ENCODE measurements at regions not wholly inside any gene's neighbourhood (a gene's known extent, or its start where the extent isn't known, plus 50 kb on each side); places are given as distances from the start of the nearest gene placed in this dataset.

DNA sequence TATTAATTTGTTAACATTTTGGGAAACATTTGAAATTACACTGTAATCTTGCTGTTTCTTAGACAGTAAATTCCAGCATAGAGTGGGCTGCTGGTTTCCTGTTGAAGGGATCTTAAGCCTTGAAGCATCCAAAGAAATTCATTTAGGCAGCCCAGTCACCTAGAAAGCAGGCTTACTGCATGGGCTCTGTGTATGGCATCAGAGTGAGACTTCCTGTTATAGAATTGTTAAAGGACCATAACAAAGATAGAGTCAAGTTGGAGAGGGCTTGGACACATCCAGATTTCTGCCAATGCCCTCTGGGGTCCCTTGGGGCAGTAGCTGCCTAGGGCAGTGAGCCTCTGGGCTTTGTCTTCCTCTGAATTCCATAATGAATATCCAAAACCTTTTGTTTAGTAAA, 149.2 kb downstream of the DYRK2 start:
- DNase-seq: no peak

DNA sequence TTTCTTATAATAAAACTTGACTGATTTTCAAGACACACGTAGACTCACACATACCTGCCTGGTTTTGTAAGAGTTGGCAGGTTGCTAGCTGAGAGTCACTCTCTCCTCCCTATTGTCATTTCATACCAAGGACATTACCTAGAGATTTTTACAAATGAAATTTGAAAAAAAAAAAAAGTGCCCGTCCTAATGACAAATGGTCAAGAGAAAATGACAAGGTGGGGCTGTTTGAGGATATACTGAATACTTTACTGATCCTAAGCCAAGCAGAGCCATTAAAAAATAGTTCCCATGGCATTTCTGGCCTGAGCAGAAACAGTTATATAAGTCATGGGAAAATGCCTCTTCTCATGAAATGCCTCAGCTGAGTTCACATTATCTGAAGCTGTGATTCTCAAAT, 150.2 kb downstream of the DYRK2 start:
- DNase-seq: no peak

DNA sequence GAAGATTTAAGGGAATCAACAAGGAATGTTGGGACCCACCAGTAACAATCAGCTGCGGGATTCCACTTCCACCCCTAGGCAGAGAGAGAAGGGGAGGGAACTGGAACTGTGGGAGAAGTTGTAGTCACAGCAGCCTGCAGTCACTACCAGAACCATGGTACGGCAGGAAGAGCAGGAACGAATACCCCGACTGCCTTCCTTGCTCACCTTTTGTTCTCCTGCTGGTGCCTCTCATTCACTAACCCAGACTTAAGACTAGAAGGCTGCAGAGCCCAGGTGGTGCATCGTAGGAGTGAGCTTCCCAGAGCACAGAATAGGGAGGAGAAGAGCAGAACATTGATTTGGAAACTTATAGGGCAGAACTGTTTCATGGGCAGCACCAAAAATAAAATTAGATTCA, 154.2 kb downstream of the DYRK2 start:
- no peak for DNase-seq

DNA sequence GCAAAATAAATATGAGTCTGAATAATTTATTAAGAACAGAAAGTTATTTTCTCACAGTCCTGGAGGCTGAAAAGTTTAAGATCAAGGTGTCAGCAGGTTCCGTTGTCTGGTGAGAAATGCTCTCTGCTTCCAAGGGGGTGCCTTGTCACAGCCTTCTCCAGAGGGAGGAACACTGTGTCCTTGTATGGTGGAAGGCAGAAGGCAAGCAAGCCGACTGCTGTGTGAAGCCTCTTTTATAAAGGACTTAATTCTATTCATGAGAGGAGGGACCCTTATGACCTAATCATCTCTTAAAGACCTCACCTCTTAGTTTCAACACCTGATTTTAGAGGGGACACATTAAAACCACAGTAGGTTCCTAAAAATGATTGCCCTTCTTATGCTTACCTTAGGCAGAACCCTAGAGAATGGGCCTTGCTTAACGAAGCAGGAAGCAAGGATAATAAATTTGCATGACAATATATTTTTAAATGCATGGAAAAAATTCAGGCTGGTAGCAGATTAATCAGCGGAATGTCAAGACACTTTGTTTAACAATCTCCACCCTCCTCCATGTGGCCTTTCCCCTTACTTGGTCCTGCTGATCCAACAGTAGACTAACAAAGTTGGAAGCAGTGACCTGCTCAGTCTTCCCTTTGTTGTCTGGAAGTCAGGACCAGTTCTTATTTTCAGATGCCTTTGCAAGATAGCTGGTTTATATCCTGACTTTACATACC, 154.9 kb downstream of the DYRK2 start:
- DNase-seq: no peak

DNA sequence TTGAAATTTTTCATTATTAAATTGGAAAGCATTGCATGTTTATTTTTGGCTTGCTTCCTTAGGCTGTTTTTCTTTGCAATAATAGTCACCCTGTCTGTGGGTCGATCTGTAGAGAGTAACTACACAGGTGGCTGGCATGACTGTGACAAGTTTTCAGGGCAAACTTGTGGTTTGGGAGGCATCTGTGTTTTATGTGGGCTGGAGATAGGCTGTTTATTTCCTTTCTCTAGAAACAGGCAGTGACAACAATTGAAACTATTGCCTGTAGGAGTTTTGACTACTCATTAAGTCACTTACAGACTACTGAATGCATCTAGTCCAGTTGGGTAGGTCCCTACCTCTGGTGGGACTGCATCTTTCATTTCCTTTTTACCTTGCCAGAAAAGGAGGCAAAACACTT, 155.6 kb downstream of the DYRK2 start:
- DNase-seq: no peak

DNA sequence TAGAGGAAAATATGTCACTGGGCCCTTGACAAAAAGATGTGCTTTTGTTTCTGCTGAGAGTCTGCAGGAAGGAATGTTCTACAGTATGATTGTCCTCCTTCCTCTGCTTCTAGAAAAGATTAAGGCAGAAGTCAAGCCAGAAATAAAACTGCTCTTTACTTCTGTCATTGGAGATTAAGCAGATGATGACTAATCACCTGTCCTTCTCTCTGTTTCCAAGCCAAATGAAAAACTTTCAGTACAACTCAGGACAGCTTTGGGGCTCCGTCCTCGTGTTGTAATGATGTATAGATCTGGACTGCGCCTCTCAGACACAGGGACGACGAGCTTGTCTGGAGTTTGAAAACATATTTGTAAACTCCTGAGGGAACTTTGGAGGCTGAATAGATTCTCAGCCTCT, 159.3 kb downstream of the DYRK2 start:
- no peak for DNase-seq

DNA sequence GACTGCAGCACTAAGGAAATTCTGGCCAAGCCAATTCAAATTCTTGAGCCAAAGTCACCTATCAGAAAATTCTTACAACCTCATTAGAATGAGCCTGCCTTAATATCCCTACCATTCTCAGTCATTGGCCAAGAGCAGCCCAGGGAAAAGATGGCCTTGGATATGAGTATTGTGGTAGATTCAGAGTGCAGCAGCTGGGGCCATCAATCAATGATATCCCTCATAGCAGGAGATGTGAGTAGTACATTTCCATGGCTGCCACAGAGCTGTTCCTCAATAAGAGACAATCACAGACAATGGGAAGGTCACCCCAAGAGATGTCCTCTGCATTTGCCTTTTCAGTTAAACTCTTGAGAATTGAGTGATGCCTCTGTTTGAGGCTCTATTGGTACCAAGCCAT, 161.6 kb downstream of the DYRK2 start:
- no peak for DNase-seq

DNA sequence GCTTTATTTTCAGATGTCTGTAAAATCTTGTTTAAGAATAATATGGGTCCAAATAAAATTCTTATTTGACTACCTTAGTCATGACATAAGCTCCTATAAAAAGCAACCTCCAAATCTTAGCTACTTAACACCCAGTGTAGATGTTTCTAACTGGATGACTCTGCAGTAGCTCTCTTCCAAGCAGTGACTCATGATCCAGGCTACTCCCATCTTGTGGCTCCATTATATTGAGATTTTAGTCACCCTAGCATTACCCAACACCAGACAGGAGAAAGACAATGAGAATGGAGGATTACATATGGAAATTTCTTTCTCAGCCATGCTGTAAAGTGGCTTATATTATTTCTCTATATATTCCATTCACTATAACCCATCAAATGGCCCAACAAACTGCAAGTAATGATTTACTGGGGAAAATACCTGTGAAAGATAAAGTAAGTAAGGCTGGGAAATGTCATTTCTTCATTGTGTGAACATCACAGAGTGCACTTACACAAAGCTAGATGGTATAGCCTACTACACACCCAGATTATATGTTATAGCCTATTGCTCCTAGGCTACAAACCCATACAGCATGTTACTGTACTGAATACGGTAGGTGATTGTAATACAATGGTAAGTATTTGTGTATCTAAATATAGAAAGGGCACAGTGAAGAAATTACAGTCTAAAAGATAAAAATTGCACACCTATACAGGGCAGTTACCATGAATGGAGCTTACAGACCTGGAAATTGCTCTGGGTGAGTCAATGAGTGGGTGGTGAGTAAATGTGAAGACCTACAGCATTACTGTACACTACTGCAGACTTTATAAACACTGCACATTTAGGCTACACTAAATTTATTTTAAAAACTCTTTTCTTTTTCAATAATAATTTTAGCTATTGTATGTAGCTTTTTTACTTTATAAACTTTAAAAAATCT, 163.2 kb downstream of the DYRK2 start:
- DNase-seq: no peak

DNA sequence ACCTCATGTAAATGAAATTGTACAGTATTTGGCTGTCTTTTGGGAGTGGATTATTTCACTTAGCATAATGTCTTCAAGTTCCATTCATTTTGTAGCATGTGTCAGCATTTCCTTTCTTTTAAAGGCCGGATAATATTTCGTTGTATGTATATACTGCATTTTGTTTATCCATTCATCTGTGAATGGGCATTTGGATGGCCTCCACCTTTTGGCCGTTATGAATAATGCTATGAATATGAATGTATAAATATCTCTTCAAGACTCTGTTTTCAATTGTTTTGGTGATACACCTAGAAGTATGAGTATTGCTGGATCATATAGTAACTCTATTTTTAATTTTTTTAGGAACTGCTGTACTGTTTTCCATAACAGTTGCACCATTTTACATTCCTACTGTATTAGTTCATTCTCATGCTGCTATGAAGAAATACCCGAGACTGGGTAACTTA, 164.9 kb downstream of the DYRK2 start:
- no peak for DNase-seq

DNA sequence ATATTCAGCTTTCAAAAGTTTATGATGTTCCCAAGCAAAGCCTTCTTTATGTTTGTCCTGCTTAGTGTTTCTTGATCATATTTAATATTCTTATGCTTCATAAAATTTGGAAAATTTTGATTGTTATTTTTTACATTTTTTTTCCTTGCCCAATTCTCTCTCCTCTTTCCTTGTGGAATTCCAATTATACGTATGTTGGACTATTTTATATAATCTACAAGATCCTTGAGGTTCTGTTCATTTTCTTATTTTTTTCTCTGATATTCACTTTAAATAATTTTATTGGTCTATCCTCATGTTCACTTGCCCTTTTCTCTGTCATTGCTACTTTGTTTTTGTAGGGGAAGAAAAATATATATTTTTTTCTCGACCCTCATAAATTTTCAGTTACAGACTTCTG, 167.7 kb downstream of the DYRK2 start:
- no peak for DNase-seq

DNA sequence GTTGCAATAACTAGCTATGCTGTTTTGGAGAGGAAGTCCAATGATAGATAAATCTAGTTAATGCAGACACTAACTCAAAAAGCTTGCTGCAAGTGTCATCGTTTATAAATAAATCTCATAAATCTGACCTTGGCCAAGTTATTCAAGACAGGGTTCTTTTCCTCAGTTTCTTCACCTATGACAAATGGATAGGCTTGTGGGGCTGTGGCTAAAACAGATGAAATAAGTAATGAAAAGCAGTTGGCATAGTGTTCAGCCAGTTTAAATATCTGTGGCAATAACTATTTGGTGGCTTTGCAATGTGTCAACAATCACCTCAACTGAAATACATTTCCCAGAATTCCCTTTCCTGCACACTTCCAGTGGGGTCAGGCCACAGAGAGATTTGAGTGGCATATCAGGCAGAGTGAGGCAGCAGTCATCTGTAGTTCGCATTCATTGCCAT, 169.9 kb downstream of the DYRK2 start:
- no peak for DNase-seq

DNA sequence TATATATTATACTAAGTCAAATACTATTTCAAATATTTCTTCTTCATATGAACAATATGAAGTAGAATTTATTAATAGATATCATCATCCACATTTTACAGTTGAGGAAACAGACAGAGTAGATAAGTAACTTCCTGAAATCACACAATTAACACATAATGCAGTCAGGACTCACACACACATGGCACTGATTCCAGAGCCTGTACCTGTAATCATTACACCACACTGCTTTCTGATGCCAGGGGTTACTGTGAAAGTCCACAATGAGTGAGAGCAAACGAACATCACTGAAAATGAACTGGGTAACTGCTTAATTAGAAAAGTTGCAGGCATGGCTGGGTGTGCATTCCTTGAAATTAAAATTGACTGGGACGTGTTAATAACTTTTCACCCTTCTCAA, 169.3 kb upstream of the IFNG-AS1 start:
- DNase-seq: no peak

DNA sequence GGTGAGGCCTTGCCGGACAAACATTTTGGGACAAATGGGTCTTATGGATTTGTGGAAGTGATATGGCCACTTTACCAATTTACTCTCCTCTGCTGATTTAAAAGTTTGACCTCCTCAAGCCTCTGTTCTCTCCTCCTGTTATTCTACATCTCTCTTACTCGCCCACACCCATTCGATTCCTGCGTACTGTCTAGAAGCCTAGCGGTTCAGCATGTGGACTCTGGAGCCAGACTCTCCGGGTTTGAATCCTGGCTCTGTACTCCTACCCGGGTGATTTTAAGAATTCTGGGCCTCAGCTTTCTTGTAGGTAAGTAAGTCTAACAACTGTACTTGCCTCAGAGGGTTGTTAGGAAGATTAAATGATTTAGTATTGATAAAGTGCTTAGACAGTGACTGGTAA, 168.6 kb upstream of the IFNG-AS1 start:
- no peak for DNase-seq

DNA sequence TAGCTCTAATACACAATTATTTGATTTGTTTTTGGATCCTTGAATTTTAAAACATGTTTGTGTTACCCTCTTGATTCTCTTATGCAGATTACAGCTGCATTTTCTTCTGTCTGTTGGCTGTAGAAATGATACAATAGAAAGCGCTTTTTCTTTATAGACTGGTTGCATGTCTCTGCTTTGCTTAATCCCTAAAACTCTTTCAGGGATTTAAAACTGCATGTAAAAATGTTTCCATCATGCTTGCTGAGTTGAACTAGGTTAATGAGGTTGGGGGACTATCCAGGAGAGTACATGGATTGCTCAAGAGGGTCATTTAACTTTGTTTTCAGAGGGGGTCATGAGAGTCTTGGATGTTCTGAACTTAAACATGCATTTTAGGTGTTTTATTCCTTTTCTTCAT, 166.4 kb upstream of the IFNG-AS1 start:
- no peak for DNase-seq

DNA sequence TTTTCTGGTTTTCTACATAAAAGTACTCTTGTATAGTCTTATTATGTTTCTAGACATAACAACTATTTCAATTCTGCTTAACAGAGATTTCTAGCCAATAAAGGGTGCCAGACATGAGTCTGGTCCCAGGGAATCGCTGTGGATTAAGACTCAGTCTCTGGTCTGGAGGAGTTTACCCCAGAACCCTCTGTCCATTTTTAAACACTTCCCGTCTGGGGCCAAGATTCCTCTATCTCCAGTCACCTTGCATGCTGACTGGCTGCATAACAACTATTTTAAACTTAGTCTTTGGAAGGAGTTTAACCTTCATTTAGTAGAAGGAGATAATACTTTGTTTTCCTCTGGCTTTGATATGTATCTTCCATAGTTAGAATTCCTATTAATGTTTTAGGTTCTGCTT, 163.1 kb upstream of the IFNG-AS1 start:
- no peak for DNase-seq

DNA sequence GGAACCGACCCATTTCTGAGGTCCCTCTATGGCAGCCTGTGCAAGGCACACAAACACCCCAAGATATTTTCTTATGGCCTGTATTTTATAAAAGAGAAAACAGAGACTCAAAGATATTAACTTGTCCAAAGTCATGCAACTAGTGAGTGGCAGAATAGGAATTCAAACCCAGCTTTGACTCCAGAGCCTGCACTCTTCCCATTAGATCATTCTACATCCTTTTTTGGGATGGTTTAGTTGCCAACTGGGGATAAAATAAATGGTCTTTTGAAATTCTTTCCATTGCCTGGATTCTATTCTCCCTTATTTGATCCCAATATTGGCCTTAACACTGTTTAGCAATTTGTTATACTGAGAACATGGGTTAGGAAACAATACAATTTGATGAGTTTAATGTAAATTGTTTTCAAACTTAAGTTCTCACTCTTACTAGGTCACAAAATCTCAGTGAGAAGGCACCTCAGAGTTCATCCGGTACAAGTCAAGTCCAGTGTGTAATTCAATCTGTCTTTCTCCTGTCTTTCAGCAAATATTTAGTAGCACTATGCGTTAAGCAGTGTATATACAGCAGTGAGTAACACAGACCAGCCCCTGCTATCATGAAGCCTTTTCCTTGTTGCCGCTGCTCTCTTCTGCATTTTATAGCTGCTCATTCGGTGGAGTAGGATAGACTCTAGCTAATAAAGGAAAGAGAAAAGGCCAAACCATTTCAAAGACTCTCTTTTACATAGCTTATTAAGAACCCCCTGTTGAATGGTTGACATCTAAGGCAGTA, 162.1 kb upstream of the IFNG-AS1 start:
- DNase-seq: no peak

DNA sequence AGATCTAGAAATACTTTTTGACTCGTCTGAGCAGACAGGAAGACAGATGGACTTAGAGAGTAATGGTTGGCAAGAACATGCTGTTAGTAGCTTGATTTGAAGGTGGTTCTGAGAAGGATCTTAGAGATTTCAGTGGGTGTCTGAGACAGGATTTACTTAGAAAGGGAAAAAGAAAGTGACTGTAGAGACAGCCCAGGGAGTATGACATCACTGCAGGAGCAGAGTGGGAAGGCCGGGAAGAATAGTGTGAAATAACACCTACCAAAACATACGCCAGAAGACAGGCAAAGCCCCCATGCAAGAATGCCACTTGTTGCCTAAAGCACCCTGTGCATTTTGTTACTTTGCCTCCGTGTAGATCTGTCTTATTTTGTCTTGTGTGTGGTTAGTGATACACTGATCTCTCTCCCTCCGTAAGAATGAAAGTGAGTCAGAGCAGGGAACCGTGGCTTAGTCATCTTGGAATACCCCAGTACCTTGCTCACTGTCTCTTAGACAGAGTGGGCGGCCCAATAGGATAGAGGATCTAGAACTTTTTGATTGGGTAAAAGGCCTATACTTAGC, 161.3 kb upstream of the IFNG-AS1 start:
- DNase-seq: peak in 1 of 14 donors; percentile 7

DNA sequence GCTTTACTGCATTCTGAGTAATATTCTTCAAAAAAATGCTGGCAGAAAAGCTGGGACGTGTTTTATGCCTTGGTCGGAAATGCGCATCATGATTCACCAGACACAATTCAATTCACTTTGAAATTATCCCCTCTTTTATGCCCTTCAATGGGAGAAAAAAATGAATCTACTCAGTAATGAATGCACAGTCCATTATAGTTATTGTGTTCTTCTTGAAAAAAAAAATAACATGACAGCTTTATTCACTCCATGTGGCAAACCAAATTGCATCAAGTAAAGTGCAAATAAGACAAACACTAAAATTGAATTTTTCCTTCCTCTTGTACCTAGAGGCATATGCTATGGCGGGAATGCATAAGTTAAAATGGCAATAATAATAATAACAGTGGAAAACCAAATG, 159.4 kb upstream of the IFNG-AS1 start:
- no peak for DNase-seq

DNA sequence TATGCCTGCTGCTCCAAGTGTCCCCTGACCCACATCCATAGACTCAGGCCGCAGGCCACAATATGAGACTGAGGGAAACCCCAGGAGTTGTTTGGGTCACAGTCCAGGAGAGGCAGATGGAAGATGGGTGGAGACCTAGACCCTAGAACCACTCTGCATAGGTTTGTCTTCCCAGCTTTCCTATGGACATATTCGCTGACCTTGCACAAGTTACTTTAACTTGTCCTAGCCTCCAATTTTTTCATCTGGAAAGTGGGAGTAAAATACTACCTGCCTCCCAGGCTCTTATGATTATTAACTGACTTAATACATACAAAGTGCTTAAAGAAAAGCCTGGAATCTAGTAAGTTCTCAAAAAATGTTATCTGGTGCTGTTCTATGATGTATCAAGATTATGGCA, 157.1 kb upstream of the IFNG-AS1 start:
- DNase-seq: no peak

DNA sequence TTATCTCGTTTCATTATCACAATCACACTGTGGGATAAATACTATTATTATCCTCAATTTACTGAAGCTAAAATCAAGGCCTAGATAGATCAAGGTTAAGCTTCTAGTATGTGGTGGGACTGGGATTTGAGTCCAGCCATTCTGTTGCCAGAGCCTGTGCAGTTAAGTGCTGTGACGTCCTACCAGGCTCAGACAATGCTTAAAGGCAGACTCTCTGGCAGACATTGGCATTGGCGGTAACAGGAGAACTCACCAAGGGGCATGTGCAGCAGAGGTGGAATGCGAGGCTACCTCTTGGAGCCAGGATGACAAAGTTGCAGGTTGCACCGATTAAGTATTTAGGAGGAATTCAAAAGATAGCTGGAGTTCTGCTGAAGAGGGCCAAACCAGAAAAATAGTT, 155.6 kb upstream of the IFNG-AS1 start:
- DNase-seq: no peak

DNA sequence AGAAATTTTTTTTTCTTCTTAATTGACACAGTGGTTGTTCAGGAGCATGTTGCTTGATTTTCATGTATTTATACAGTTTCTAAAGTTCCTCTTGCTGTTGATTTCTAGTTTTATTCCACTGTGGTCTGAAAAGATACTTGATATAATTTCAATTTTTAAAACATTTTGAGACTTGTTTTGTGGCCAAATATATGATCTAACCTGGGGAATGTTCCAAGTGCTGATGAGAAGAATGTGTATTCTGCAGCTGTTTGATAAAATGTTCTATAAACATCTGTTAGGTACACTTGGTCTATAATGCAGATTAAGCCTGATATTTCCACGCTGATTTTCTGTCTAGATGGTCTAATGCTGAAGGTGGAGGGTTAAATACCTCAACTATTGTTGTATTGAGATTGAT, 151.4 kb upstream of the IFNG-AS1 start:
- no peak for DNase-seq

DNA sequence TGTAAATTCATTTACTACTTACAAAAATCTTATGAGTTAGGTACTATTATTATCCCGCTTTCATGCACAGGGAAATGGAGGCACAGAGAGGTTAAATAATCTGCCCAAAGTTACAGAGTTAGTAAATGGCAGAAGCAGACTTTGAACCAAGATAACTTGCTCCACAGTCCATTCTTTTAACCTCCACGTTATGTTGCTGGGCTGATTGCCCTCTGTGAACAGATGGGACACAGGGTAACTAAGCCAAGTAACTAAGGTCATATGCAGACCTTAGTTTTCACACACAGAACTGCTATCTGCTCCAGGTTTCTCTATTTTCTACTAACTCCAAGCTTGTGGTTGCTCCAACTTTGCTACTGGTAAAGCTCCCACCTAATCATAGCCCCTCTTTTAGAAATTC, 147.1 kb upstream of the IFNG-AS1 start:
- no peak for DNase-seq

DNA sequence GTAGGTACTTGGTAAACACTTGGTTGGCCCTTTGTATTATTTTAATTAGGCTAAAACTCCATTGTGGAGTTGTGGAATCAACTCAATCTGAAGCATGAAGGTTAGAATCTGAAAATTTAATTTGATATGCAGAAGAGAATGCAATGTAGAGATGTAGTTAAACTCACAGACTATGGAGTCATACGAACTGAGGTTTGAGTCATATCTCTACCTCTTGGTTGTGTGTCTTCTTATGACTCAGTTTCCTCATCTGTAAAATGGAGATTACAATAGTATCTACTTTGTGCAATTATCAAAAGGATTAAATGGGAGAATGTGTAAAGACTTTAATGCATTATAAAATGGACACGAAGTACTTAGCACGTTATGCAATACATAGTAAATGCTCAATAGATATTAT, 146.0 kb upstream of the IFNG-AS1 start:
- no peak for DNase-seq

Data from C1 segment of cervical spinal cord (tissue), 14 donors.